ENCODE measurements at regions not wholly inside any gene's neighbourhood (a gene's known extent, or its start where the extent isn't known, plus 50 kb on each side); places are given as distances from the start of the nearest gene placed in this dataset.
"Not testable (repeated sequence)": the region's sequence is repeated elsewhere in the genome, so short reads cannot be mapped to it uniquely, and the experiment has no call there.

DNA sequence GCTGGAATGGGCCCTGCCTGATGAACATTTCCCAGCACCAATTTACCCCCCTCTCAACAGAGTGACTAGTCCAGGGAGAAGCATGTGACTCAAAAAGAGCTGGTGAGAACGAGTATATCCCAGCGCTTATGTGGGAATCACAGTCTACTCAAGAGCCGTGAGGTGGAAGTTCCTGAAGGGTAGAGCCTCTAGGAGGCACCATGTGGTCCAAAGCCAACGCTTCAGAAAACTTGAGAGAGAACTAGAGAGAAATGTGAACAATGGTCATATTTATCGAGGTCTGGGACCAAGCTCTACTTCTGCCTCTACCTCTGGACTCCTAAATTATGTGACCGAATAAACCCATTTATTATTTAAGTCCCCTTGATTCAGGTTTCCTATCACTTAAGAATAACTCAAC, 111.0 kb upstream of the RAP2B start:
- Mint-ChIP-seq H3K27me3 (no peaks in the 10 kb centered on the region), H3K4me1 (peaks cover 2% of the 10 kb centered on the region), H3K27ac (no peak overlapping the region), H3K36me3 (ENCODE audit: low read depth) (no peaks in the 10 kb centered on the region), H3K4me3 (no peak overlapping the region)
- no peaks in the 10 kb centered on the region for H3K9me3 ChIP-seq (ENCODE audit: control insufficient read depth, low read length, poor library complexity, severe bottlenecking)
- no peak for DNase-seq
- ATAC-seq: no peak

DNA sequence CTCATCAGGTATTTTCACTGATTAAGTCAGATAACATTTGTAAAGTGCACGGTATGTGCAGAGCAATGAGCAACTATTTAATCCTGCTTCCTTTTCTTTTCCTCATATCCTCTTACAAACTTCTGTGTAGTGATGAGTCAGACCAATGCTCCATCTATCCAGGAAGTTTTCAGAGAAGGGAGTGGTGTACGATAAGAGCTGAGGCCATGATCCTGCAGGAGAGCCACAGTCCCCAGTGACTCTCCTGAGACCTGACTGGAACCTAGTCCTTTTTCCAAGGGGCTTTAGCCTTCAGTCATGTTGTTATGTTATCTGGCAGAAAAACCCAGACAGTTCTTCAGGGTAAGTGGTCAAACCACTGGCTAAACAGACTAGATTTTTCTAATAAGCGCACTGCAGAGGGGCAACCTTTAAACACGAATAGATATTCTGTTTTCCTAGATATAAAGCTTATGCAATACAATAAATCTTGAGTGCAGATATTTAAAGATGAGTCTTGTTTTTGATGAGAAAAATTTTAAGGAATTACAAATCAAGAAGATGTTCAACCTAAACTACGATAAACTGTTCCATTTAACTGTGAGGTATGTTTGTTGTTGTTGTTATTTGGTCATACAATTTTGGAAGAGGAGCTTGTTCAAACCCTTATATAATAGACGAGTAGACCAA, 110.5 kb upstream of the RAP2B start:
- H3K27me3 Mint-ChIP-seq: no peaks in the 10 kb centered on the region
- no peak overlapping the region for H3K27ac Mint-ChIP-seq
- ATAC-seq (no peak), DNase-seq (no peak)
- no peaks in the 10 kb centered on the region for H3K9me3 ChIP-seq (ENCODE audit: control insufficient read depth, low read length, poor library complexity, severe bottlenecking)
- no peaks in the 10 kb centered on the region for H3K36me3 Mint-ChIP-seq (ENCODE audit: low read depth)
- H3K4me3 Mint-ChIP-seq: no peak overlapping the region
- H3K4me1 Mint-ChIP-seq: peaks cover 2% of the 10 kb centered on the region

DNA sequence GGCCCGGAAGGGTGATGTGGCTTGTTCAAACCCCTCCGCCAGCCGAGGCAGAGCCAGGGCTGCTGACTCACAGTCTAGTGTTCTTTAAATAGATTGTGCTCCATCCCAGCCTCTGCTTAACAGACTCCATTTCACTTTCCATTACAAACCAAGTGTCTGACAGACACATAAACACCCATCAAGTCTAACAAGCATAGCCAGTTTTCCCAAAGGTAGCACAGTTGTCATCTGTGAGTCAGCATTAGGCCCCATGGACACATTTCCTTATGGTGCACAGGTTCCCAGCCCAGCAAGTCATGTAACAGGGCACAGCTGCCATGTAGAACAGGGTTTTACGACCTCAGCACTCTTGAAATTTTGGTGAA, 109.9 kb upstream of the RAP2B start:
- no peaks in the 10 kb centered on the region for H3K36me3 Mint-ChIP-seq (ENCODE audit: low read depth)
- ATAC-seq: no peak
- H3K4me1 Mint-ChIP-seq: peaks cover 2% of the 10 kb centered on the region
- H3K27ac Mint-ChIP-seq: no peak overlapping the region
- no peaks in the 10 kb centered on the region for H3K27me3 Mint-ChIP-seq
- no peaks in the 10 kb centered on the region for H3K9me3 ChIP-seq (ENCODE audit: control insufficient read depth, low read length, poor library complexity, severe bottlenecking)
- DNase-seq: no peak
- no peak overlapping the region for H3K4me3 Mint-ChIP-seq

GRCh38 chr3:153055217-153055616, 106.8 kb upstream of the RAP2B start:
- Mint-ChIP-seq H3K36me3 (ENCODE audit: low read depth) (no peaks in the 10 kb centered on the region), H3K4me1 (peaks cover 2% of the 10 kb centered on the region), H3K27ac (no peak overlapping the region), H3K4me3 (no peak overlapping the region), H3K27me3 (no peaks in the 10 kb centered on the region)
- no peaks in the 10 kb centered on the region for H3K9me3 ChIP-seq (ENCODE audit: control insufficient read depth, low read length, poor library complexity, severe bottlenecking)
- ATAC-seq (no peak), DNase-seq (no peak)

DNA sequence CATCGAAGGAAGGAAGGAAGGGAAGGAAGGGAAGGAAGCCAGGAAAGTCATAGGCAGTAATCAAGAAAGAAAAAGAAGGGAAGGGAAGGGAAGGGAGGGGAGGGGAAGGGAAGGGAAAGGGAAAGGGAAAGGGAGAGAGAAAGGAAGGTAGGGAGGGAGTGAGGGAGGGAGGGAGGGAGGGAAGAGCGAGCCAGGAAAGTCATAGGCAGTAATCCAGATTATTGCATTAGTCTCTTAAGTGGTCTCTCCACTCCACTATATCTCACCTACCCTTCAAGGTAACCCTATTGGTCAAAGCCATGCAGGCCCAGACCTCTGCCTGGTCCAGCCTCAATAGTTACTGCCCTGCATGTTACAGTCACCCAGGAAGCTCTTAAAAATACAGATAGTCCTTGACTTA, 106.2 kb upstream of the RAP2B start:
- no peak overlapping the region for H3K4me3 Mint-ChIP-seq

GRCh38 chr3:153058031-153058688, 103.9 kb upstream of the RAP2B start:
- H3K9me3 ChIP-seq (ENCODE audit: control insufficient read depth, low read length, poor library complexity, severe bottlenecking); H3K27me3 Mint-ChIP-seq; H3K36me3 Mint-ChIP-seq (ENCODE audit: low read depth); DNase-seq; H3K4me3 Mint-ChIP-seq; H3K27ac Mint-ChIP-seq; ATAC-seq; H3K4me1 Mint-ChIP-seq: not testable (repeated sequence)

More for the DNA sequence above, 106.2 kb upstream of the RAP2B start:
- no peaks in the 10 kb centered on the region for H3K27me3 Mint-ChIP-seq
- H3K9me3 ChIP-seq (ENCODE audit: control insufficient read depth, low read length, poor library complexity, severe bottlenecking): no peaks in the 10 kb centered on the region
- H3K36me3 Mint-ChIP-seq (ENCODE audit: low read depth): no peaks in the 10 kb centered on the region
- ATAC-seq (no peak), DNase-seq (no peak)
- no peak overlapping the region for H3K27ac Mint-ChIP-seq
- H3K4me1 Mint-ChIP-seq: peaks cover 2% of the 10 kb centered on the region

DNA sequence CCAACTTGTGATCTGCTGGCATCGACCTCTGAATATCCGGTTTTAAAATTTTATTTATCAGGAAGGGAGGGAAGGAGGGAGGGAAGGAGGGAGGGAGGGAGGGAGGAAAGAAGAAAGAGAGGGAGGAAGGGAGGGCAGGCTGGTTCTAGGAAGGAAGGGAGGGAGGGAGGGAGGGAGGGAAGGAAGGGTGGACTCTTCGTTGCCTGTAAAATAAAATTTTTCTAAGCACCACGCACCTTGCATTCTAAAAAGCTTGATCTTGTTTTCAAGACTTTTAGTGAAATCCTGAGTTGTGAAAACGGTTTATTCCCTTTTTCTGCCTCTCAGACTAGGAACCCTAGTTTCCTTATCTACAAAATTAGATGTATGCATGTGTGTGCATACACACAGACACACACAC, 101.7 kb upstream of the RAP2B start:
- peaks cover 2% of the 10 kb centered on the region for H3K4me1 Mint-ChIP-seq
- H3K36me3 Mint-ChIP-seq (ENCODE audit: low read depth): no peaks in the 10 kb centered on the region
- no peak for ATAC-seq
- H3K27ac Mint-ChIP-seq: no peak overlapping the region
- no peak overlapping the region for H3K4me3 Mint-ChIP-seq
- DNase-seq: no peak
- H3K27me3 Mint-ChIP-seq: no peaks in the 10 kb centered on the region
- no peaks in the 10 kb centered on the region for H3K9me3 ChIP-seq (ENCODE audit: control insufficient read depth, low read length, poor library complexity, severe bottlenecking)

- no peak for DNase-seq
- Mint-ChIP-seq H3K36me3 (ENCODE audit: low read depth) (no peaks in the 10 kb centered on the region), H3K4me3 (no peak overlapping the region), H3K27ac (no peak overlapping the region), H3K27me3 (peaks cover 5% of the 10 kb centered on the region), H3K4me1 (peaks cover 2% of the 10 kb centered on the region)
- no peak for ATAC-seq
- H3K9me3 ChIP-seq (ENCODE audit: control insufficient read depth, low read length, poor library complexity, severe bottlenecking): no peaks in the 10 kb centered on the region
Measured at GRCh38 chr3:153061938-153062528, 100.0 kb upstream of the RAP2B start.

- peaks cover 8% of the 10 kb centered on the region for H3K27me3 Mint-ChIP-seq
- peaks cover 2% of the 10 kb centered on the region for H3K4me1 Mint-ChIP-seq
- ATAC-seq (no peak), DNase-seq (no peak)
- no peaks in the 10 kb centered on the region for H3K9me3 ChIP-seq (ENCODE audit: control insufficient read depth, low read length, poor library complexity, severe bottlenecking)
- no peak overlapping the region for H3K27ac Mint-ChIP-seq
- no peak overlapping the region for H3K4me3 Mint-ChIP-seq
- H3K36me3 Mint-ChIP-seq (ENCODE audit: low read depth): no peaks in the 10 kb centered on the region
Measured at GRCh38 chr3:153063337-153063736, 98.7 kb upstream of the RAP2B start.

GRCh38 chr3:153066983-153067382, 95.0 kb upstream of the RAP2B start:
- no peaks in the 10 kb centered on the region for H3K9me3 ChIP-seq (ENCODE audit: control insufficient read depth, low read length, poor library complexity, severe bottlenecking)
- Mint-ChIP-seq H3K27me3 (peaks cover 8% of the 10 kb centered on the region), H3K27ac (no peak overlapping the region), H3K36me3 (ENCODE audit: low read depth) (no peaks in the 10 kb centered on the region), H3K4me1 (peaks cover 2% of the 10 kb centered on the region), H3K4me3 (no peak overlapping the region)
- no peak for DNase-seq
- no peak for ATAC-seq

GRCh38 chr3:153069598-153070510, 92.2 kb upstream of the RAP2B start:
- peaks cover 2% of the 10 kb centered on the region for H3K36me3 Mint-ChIP-seq (ENCODE audit: low read depth)
- H3K4me3 Mint-ChIP-seq: no peak overlapping the region
- H3K4me1 Mint-ChIP-seq: no peaks in the 10 kb centered on the region
- ATAC-seq (no peak), DNase-seq (no peak)
- peaks cover 8% of the 10 kb centered on the region for H3K27me3 Mint-ChIP-seq
- no peak overlapping the region for H3K27ac Mint-ChIP-seq
- H3K9me3 ChIP-seq (ENCODE audit: control insufficient read depth, low read length, poor library complexity, severe bottlenecking): no peaks in the 10 kb centered on the region

DNA sequence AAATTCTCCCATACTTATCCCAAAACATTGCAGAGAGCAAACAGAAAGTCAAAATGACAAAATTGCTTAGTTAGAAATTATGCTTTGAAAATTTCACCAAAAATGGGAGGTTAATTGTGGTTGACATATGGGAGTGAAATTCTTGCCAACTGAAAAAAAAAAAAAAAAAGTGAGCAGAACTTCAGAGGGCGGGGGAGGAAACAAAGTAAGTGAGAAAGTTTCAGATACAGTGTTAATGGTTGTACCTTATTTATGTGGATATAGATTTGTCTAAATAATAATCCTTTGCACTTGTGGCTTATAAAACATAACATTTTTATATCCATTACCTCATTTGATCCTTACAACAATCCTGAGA, 91.5 kb upstream of the RAP2B start:
- H3K9me3 ChIP-seq (ENCODE audit: control insufficient read depth, low read length, poor library complexity, severe bottlenecking): no peaks in the 10 kb centered on the region
- peaks cover 2% of the 10 kb centered on the region for H3K36me3 Mint-ChIP-seq (ENCODE audit: low read depth)
- no peak overlapping the region for H3K4me3 Mint-ChIP-seq
- H3K27ac Mint-ChIP-seq: no peak overlapping the region
- ATAC-seq: no peak
- H3K4me1 Mint-ChIP-seq: no peaks in the 10 kb centered on the region
- no peak for DNase-seq
- peaks cover 8% of the 10 kb centered on the region for H3K27me3 Mint-ChIP-seq

DNA sequence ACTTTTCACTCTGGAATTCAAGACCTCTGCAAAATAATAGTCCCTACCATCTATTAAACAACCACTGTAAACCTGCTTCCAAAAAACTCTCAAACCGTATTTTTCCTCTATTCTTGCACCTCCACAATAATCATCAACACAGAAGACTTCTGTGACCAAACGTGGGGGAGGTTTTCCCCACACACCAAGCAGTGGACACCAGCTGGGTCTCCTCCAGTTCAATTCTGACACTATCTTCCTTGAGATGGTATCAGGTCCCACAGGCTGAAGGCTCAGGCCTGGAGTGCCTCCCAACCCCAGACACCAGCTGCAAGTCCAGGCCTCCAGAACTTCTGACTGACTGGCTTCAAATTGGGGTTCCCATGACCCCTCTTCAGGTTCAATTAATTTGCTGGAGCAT, 89.6 kb upstream of the RAP2B start:
- no peak for ATAC-seq
- no peak overlapping the region for H3K27ac Mint-ChIP-seq

More for the DNA sequence above, 89.6 kb upstream of the RAP2B start:
- no peaks in the 10 kb centered on the region for H3K9me3 ChIP-seq (ENCODE audit: control insufficient read depth, low read length, poor library complexity, severe bottlenecking)
- Mint-ChIP-seq H3K36me3 (ENCODE audit: low read depth) (peaks cover 2% of the 10 kb centered on the region), H3K4me1 (no peaks in the 10 kb centered on the region), H3K27me3 (no peaks in the 10 kb centered on the region), H3K4me3 (no peak overlapping the region)
- DNase-seq: no peak
